Stomach (tissue), 8 donors: ENCODE measurements at regions not wholly inside any gene's neighbourhood (a gene's known extent, or its start where the extent isn't known, plus 50 kb on each side); places are given as distances from the start of the nearest gene placed in this dataset.

ENCODE experiments used
- DNase-seq, 2 donors: peaks; one replicate each; pipeline versions ENCODE4 v3.0.0 to v3.0.0-alpha.2; 2013 to 2019
- H3K27ac ChIP-seq, 5 donors: fragments of 200-600 bp in 4 of 5; sonication (generic) in 4 of 5; one replicate each; pipeline ENCODE4 v1.5.1; 2013 to 2019; ENCODE audit warnings: mild to moderate bottlenecking in 1 of 5, moderate library complexity in 1 of 5
- H3K27me3 ChIP-seq, 3 donors: fragments of 200-600 bp; sonication (generic); one replicate each; pipeline ENCODE4 v1.5.1; 2017 to 2019; ENCODE audit warnings: mixed run types in 1 of 3
- H3K36me3 ChIP-seq, 4 donors: fragments of 200-600 bp; sonication (generic); 1 replicate in 3 of 4; 2 replicates in 1 of 4; pipeline ENCODE4 v1.5.1; 2016 to 2019
- H3K4me1 ChIP-seq, 4 donors: fragments of 200-600 bp; sonication (generic); one replicate each; pipeline ENCODE4 v1.5.1; 2016 to 2019
- H3K4me3 ChIP-seq, 4 donors: fragments of 200-600 bp; sonication (generic) in 3 of 4; one replicate each; pipeline ENCODE4 v1.5.1; 2016 to 2019; ENCODE audit warnings: mild to moderate bottlenecking in 1 of 4
- H3K9me3 ChIP-seq, 4 donors: fragments of 200-600 bp; sonication (generic); one replicate each; pipeline ENCODE4 v1.5.1; 2016 to 2019
- CTCF ChIP-seq, 7 experiments: fragments of 450-650 bp in 4 of 7; fragments of 200-600 bp in 3 of 7; sonication (generic) in 3 of 7; IDR thresholded peaks; one replicate each; pipeline ENCODE4 v1.5.1; 2016 to 2019; ENCODE audit warnings: antibody characterized with exemption in 7 of 7, control low read depth in 2 of 7, mild to moderate bottlenecking in 1 of 7
- EP300 ChIP-seq: sonication (generic); formaldehyde crosslinking; IDR thresholded peaks from one replicate; pipeline ENCODE4 v1.6.1; 2017; ENCODE audit warnings: antibody characterized with exemption
- POLR2A ChIP-seq, 4 donors: fragments of 450-650 bp; IDR thresholded peaks; one replicate each; pipeline ENCODE4 v1.6.1; 2016; ENCODE audit warnings: antibody characterized with exemption in 4 of 4, control low read depth in 2 of 4, mild to moderate bottlenecking in 1 of 4, moderate library complexity in 1 of 4
- POLR2AphosphoS5 ChIP-seq, 3 donors: sonication (generic); formaldehyde crosslinking; IDR thresholded peaks; one replicate each; pipeline ENCODE4 v1.6.1; 2016; ENCODE audit warnings: antibody characterized with exemption in 3 of 3
- WGBS, 5 donors: extraction: QIAGEN DNeasy Blood & Tissue Kit in 3 of 5; methylation state at CpG; one replicate each; pipeline versions ENCODE4 v1.1.5 to v1.1.7; 2013 to 2018; 5-methylcytosine and 5-hydroxymethylcytosine counted together
- intact Hi-C: fragments of 100-400 bp; cut with DNase I; formaldehyde crosslinking; loops from one replicate; pipeline ENCODE4 v1.15.1; 2023; ENCODE audit warnings: low total_unique reads
- donor health status: healthy with polysubstance abuse.
- donor health status: Bipolar disorder and iron deficiency.
- donor health status: healthy.

GRCh38 chr11:112401036-112401769 lies 140.5 kb upstream of the PLET1 start:
- H3K9me3 ChIP-seq = no peaks in the 10 kb centered on the region
- no peak overlapping the region for H3K4me3 ChIP-seq
- no peaks in the 10 kb centered on the region for H3K4me1 ChIP-seq
- no peaks in the 10 kb centered on the region for H3K36me3 ChIP-seq
- no peaks in the 10 kb centered on the region for H3K27me3 ChIP-seq
- intact Hi-C loops = no loop called here
- 73 to 88% (median 86%) methylated on average over 5 to 7 of the region's 7 CpGs for WGBS, 5 donors
- DNase-seq = no peak
- no peak overlapping the region for H3K27ac ChIP-seq
- no peak for TF ChIP-seq POLR2AphosphoS5 (IDR thresholded peaks at IDR 0.05)
- no peak for TF ChIP-seq POLR2A (IDR thresholded peaks at IDR 0.05)
- no peak for TF ChIP-seq CTCF (IDR thresholded peaks at IDR 0.05)
- no peak for TF ChIP-seq EP300

- WGBS, 5 donors = 85 to 90% (median 90%) methylated on average over 5 of the region's 5 CpGs
- no peak for DNase-seq
- no peak overlapping the region for H3K27ac ChIP-seq
Observed at GRCh38 chr11:112403432-112403831, 142.8 kb upstream of the PLET1 start.

GRCh38 chr11:112404112-112404511 lies 143.5 kb upstream of the PLET1 start:
- intact Hi-C loops = no loop called here
- H3K9me3 ChIP-seq = no peaks in the 10 kb centered on the region
- DNase-seq = peak in 1 of 2 donors; percentile 6
- H3K27ac ChIP-seq = no peak overlapping the region
- WGBS, 5 donors = 57 to 84% (median 63%) methylated on average over 1 of the region's 1 CpG
- H3K27me3 ChIP-seq = no peaks in the 10 kb centered on the region
- H3K4me1 ChIP-seq = no peaks in the 10 kb centered on the region
- H3K36me3 ChIP-seq = no peaks in the 10 kb centered on the region
- TF ChIP-seq CTCF (IDR thresholded peaks at IDR 0.05) (no peak), POLR2AphosphoS5 (IDR thresholded peaks at IDR 0.05) (no peak), EP300 (no peak), POLR2A (IDR thresholded peaks at IDR 0.05) (no peak)
- H3K4me3 ChIP-seq = no peak overlapping the region

More at GRCh38 chr11:112403432-112403831, 142.8 kb upstream of the PLET1 start:
- H3K4me3 ChIP-seq = no peak overlapping the region
- H3K36me3 ChIP-seq = no peaks in the 10 kb centered on the region
- TF ChIP-seq CTCF (IDR thresholded peaks at IDR 0.05) (no peak), POLR2A (IDR thresholded peaks at IDR 0.05) (no peak), EP300 (no peak), POLR2AphosphoS5 (IDR thresholded peaks at IDR 0.05) (no peak)
- intact Hi-C loops = no loop called here
- no peaks in the 10 kb centered on the region for H3K9me3 ChIP-seq
- no peaks in the 10 kb centered on the region for H3K27me3 ChIP-seq
- H3K4me1 ChIP-seq = no peaks in the 10 kb centered on the region

GRCh38 chr11:112408517-112408916 lies 147.9 kb upstream of the PLET1 start:
- Histone ChIP-seq H3K27ac (no peak overlapping the region), H3K36me3 (no peaks in the 10 kb centered on the region)

More at GRCh38 chr11:112408517-112408916, 147.9 kb upstream of the PLET1 start:
- WGBS, 5 donors = 57 to 74% (median 60%) methylated on average over 7 of the region's 7 CpGs
- no peak for TF ChIP-seq POLR2AphosphoS5 (IDR thresholded peaks at IDR 0.05)
- TF ChIP-seq POLR2A (IDR thresholded peaks at IDR 0.05) = no peak
- TF ChIP-seq EP300 = no peak
- no peak for TF ChIP-seq CTCF (IDR thresholded peaks at IDR 0.05)
- no peak overlapping the region for H3K4me3 ChIP-seq
- no peaks in the 10 kb centered on the region for H3K27me3 ChIP-seq
- no peaks in the 10 kb centered on the region for H3K4me1 ChIP-seq
- intact Hi-C loops = no loop called here
- no peak for DNase-seq
- peaks cover 0 to 5% (median 0%) of the 10 kb centered on the region in 4 donors for H3K9me3 ChIP-seq
